Caco-2 (cell line): ENCODE measurements at regions not wholly inside any gene's neighbourhood (a gene's known extent, or its start where the extent isn't known, plus 50 kb on each side); places are given as distances from the start of the nearest gene placed in this dataset.
A peak's percentile ranks its signal among the peaks of the same experiment; 100 is the strongest.

Experiments used
- BruUV-seq: library from RNA; stranded (reverse); fragments of 400-500 nt; replicated peaks from 2 replicates; lab custom pipeline; 2021; lab: Mats Ljungman, UMichigan
- CTCF ChIA-PET: fragments of 300-600 bp; sonication (Branson Sonifier 250); formaldehyde crosslinking; loops from one replicate; lab custom pipeline; 2022; ENCODE audit warnings: antibody characterized with exemption; lab: Charles Lee
- POLR2A ChIA-PET: fragments of 300-600 bp; sonication (Branson Sonifier 250); formaldehyde crosslinking; loops from one replicate; lab custom pipeline; 2022; ENCODE audit warnings: antibody characterized with exemption; lab: Charles Lee
- DNase-seq, 2 experiments: peaks; one replicate each; pipeline versions ENCODE4 v3.0.0 to v3.0.0-alpha.2; 2020 to 2022
- H3K27me3 ChIP-seq: replicated peaks from 2 replicates; pipeline ENCODE4 v1.6.0; 2011; ENCODE audit warnings: low read length; ENCODE audit not compliant: control insufficient read depth, insufficient read depth
- H3K36me3 ChIP-seq: 2 replicates; pipeline ENCODE4 v1.5.1; 2011; ENCODE audit warnings: low read length; ENCODE audit not compliant: control insufficient read depth, insufficient read depth
- H3K4me1 ChIP-seq: fragments of 250-450 bp; sonication (Bioruptor Pico); 2 replicates; pipeline ENCODE4 v1.5.1; 2020; ENCODE audit warnings: mild to moderate bottlenecking
- H3K4me3 ChIP-seq: 2 replicates; pipeline ENCODE4 v1.5.1; 2011; ENCODE audit warnings: low read depth, mild to moderate bottlenecking, control low read depth, low read length
- H3K9me3 ChIP-seq: fragments of 250-450 bp; sonication (Bioruptor Pico); 2 replicates; pipeline ENCODE4 v1.5.1; 2020; ENCODE audit warnings: mild to moderate bottlenecking, moderate library complexity
- H3K27ac Mint-ChIP-seq: one replicate; pipeline ENCODE4 v1.8.0; 2022; ENCODE audit warnings: mixed read lengths; ENCODE audit not compliant: unreplicated experiment
- H3K27me3 Mint-ChIP-seq: one replicate; pipeline ENCODE4 v1.8.0; 2022; ENCODE audit warnings: mixed read lengths; ENCODE audit not compliant: insufficient read depth, unreplicated experiment
- H3K36me3 Mint-ChIP-seq: one replicate; pipeline ENCODE4 v1.8.0; 2022; ENCODE audit warnings: mild to moderate bottlenecking, mixed read lengths; ENCODE audit not compliant: insufficient read depth, unreplicated experiment
- H3K4me1 Mint-ChIP-seq: one replicate; pipeline ENCODE4 v1.8.0; 2022; ENCODE audit warnings: low read depth, mixed read lengths; ENCODE audit not compliant: unreplicated experiment
- H3K4me3 Mint-ChIP-seq: one replicate; pipeline ENCODE4 v1.8.0; 2022; ENCODE audit warnings: mild to moderate bottlenecking, moderate library complexity, mixed read lengths; ENCODE audit not compliant: unreplicated experiment
- H3K9me3 Mint-ChIP-seq: one replicate; pipeline ENCODE4 v1.8.0; 2022; ENCODE audit warnings: mixed read lengths; ENCODE audit not compliant: unreplicated experiment
- intact Hi-C: fragments of 100-400 bp; cut with micrococcal nuclease; formaldehyde crosslinking; loops from one replicate; pipeline ENCODE4 v1.10.0; 2022; ENCODE audit not compliant: unreplicated experiment
- TF ChIP-seq, protein P1 (sequence below), 2 experiments: fragments of 200-600 bp in 1 of 2; IDR thresholded peaks; 1 replicate in 1 of 2; 2 replicates in 1 of 2; pipeline versions ENCODE4 v1.5.1 to v1.8.0; 2011 to 2022; ENCODE audit warnings: antibody characterized with exemption in 1 of 2, control low read depth in 1 of 2, inconsistent platforms in 1 of 2, low read depth in 1 of 2, low read length in 1 of 2, mild to moderate bottlenecking in 1 of 2, moderate library complexity in 1 of 2; ENCODE audit not compliant: insufficient read depth in 1 of 2, severe bottlenecking in 1 of 2, unreplicated experiment in 1 of 2

DNA sequence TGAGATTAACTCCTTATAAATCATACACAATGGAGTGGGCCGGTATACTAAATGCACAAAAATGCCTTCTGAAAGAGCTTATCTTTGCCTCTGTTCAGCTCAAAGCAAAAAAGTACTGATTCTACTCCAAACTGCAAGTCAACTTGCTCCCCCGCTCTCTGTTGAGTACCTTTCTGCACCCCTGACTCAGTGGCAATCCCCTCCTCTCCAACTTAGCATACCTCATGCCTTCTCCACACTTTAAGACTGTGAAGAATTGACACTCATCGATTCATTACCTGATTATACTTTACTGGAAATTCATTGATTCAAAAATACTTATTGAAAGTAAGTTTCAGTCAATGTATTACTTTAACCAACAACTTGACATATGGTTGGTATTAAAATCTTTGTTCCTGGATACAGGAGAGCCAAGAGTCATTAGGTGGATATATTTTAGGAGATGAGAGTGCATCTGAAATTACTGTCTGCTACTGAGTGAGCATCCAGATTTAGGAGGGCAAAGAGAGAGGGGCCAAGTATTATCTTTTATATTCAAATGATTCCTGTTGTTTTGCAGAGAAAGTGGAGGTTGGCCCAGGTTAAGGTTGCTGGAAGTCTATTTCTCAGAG, 187.7 kb downstream of the ICOS start:
- Mint-ChIP-seq H3K4me1 (no peaks in the 10 kb centered on the region), H3K27ac (no peak overlapping the region), H3K36me3 (no peaks in the 10 kb centered on the region), H3K4me3 (no peak overlapping the region), H3K9me3 (no peaks in the 10 kb centered on the region), H3K27me3 (peaks cover 14% of the 10 kb centered on the region)
- Histone ChIP-seq H3K36me3 (no peaks in the 10 kb centered on the region), H3K9me3 (no peaks in the 10 kb centered on the region), H3K4me3 (no peak overlapping the region), H3K27me3 (peaks cover 2% of the 10 kb centered on the region; the same call in 1 of the 2 replicates), H3K4me1 (peaks cover 8% of the 10 kb centered on the region)
- BruUV-seq, result no TSS peak
- TF ChIP-seq, protein P1, sequence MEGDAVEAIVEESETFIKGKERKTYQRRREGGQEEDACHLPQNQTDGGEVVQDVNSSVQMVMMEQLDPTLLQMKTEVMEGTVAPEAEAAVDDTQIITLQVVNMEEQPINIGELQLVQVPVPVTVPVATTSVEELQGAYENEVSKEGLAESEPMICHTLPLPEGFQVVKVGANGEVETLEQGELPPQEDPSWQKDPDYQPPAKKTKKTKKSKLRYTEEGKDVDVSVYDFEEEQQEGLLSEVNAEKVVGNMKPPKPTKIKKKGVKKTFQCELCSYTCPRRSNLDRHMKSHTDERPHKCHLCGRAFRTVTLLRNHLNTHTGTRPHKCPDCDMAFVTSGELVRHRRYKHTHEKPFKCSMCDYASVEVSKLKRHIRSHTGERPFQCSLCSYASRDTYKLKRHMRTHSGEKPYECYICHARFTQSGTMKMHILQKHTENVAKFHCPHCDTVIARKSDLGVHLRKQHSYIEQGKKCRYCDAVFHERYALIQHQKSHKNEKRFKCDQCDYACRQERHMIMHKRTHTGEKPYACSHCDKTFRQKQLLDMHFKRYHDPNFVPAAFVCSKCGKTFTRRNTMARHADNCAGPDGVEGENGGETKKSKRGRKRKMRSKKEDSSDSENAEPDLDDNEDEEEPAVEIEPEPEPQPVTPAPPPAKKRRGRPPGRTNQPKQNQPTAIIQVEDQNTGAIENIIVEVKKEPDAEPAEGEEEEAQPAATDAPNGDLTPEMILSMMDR (IDR thresholded peaks at IDR 0.05; ENCODE audit: insufficient read depth in 1 of 2, low read depth in 1 of 2, low read length in 1 of 2, severe bottlenecking in 1 of 2, unreplicated experiment in 1 of 2), result no peak
- intact Hi-C loops, result no loop called here
- no peak for DNase-seq
- CTCF ChIA-PET, result no interaction called here
- POLR2A ChIA-PET, result no interaction called here

DNA sequence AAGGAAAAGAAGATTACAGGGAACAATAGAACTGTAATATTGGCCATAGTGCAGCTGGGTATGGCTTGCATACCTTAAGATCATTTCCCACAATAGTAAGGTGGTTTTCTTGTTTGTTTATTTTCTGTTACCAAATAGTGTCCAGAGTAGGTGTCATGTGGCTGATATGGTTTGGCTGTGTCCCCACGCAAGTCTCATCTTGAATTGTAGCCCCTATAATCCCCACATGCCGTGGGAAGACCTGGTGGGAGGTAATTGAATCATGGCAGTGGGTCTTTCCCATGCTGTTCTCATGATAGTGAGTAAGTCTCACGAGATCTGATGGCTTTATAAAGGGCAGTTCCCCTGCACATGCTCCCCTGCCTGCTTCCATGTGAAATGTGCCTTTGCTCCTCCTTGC, 190.1 kb downstream of the ICOS start:
- Histone ChIP-seq H3K36me3 (no peaks in the 10 kb centered on the region), H3K4me3 (no peak overlapping the region), H3K9me3 (no peaks in the 10 kb centered on the region), H3K4me1 (no peaks in the 10 kb centered on the region), H3K27me3 (peaks cover 2% of the 10 kb centered on the region; the same call in 1 of the 2 replicates)
- Mint-ChIP-seq H3K27me3 (peaks cover 16% of the 10 kb centered on the region), H3K4me3 (no peak overlapping the region), H3K27ac (no peak overlapping the region), H3K9me3 (no peaks in the 10 kb centered on the region), H3K4me1 (no peaks in the 10 kb centered on the region), H3K36me3 (no peaks in the 10 kb centered on the region)
- ChIA-PET CTCF (no interaction called here), POLR2A (no interaction called here)
- intact Hi-C loops, result no loop called here
- TF ChIP-seq, protein P1 (IDR thresholded peaks at IDR 0.05; ENCODE audit: insufficient read depth in 1 of 2, low read depth in 1 of 2, low read length in 1 of 2, severe bottlenecking in 1 of 2, unreplicated experiment in 1 of 2), result no peak
- BruUV-seq, result no TSS peak
- DNase-seq, result no peak

DNA sequence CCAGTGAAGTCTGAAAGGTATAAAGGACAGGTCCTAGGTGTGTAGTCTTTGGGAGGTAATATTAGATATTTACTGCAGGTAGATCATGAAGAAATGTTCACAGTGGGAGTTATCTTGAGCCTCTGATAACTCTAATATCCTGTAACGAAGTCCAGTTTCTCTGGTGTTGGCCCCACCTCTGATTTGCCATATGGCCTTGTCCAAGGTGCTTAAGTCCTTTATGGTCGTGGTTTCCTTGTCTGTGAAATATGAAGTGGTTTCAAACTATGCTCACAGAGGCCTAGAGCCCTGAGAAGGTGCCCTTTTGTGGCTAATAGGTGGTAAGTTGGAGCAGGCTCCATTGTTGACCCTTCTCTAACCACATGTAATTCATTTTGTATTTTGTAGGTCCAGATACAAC, 190.7 kb downstream of the ICOS start:
- Histone ChIP-seq H3K9me3 (no peaks in the 10 kb centered on the region), H3K27me3 (peaks cover under 1% of the 10 kb centered on the region; the same call in 1 of the 2 replicates), H3K4me1 (no peaks in the 10 kb centered on the region), H3K36me3 (no peaks in the 10 kb centered on the region), H3K4me3 (no peak overlapping the region)
- H3K4me1 Mint-ChIP-seq, result no peaks in the 10 kb centered on the region
- intact Hi-C loops, result no loop called here
- TF ChIP-seq, protein P1 (IDR thresholded peaks at IDR 0.05; ENCODE audit: insufficient read depth in 1 of 2, low read depth in 1 of 2, low read length in 1 of 2, severe bottlenecking in 1 of 2, unreplicated experiment in 1 of 2), result no peak
- CTCF ChIA-PET, result no interaction called here
- peak in 1 of 2 experiments; percentile 32 for DNase-seq
- H3K27me3 Mint-ChIP-seq, result peaks cover 15% of the 10 kb centered on the region
- H3K36me3 Mint-ChIP-seq, result no peaks in the 10 kb centered on the region
- BruUV-seq, result no TSS peak
- POLR2A ChIA-PET, result no interaction called here
- H3K9me3 Mint-ChIP-seq, result no peaks in the 10 kb centered on the region
- H3K27ac Mint-ChIP-seq, result no peak overlapping the region
- no peak overlapping the region for H3K4me3 Mint-ChIP-seq
